Transverse colon (tissue), 4 donors: ENCODE measurements at regions not wholly inside any gene's neighbourhood (a gene's known extent, or its start where the extent isn't known, plus 50 kb on each side); places are given as distances from the start of the nearest gene placed in this dataset.

Source experiments
- DNase-seq: peaks from one replicate; pipeline ENCODE4 v3.0.0-alpha.2; 2019
- H3K27ac ChIP-seq, 4 donors: fragments of 200-600 bp; sonication (generic); 2 replicates each; pipeline ENCODE4 v1.5.1; 2016 to 2018; ENCODE audit warnings: inconsistent platforms in 4 of 4
- H3K27me3 ChIP-seq: fragments of 200-600 bp; sonication (generic); 2 replicates; pipeline ENCODE4 v1.5.1; 2017; ENCODE audit warnings: inconsistent platforms
- H3K36me3 ChIP-seq, 4 donors: fragments of 200-600 bp; sonication (generic); 2 replicates each; pipeline ENCODE4 v1.5.1; 2017 to 2019; ENCODE audit warnings: inconsistent platforms in 4 of 4
- H3K4me1 ChIP-seq, 4 donors: fragments of 200-600 bp; sonication (generic); 2 replicates each; pipeline ENCODE4 v1.5.1; 2017 to 2020; ENCODE audit warnings: inconsistent platforms in 4 of 4
- H3K4me3 ChIP-seq, 4 donors: fragments of 200-600 bp; sonication (generic); 1 replicate in 1 of 4; 2 replicates in 3 of 4; pipeline versions ENCODE4 v1.5.1 to v1.6.1; 2017 to 2019; ENCODE audit warnings: inconsistent platforms in 4 of 4
- H3K9me3 ChIP-seq, 2 donors: fragments of 200-600 bp; sonication (generic); 2 replicates each; pipeline ENCODE4 v1.5.1; 2017 to 2019; ENCODE audit warnings: inconsistent platforms in 2 of 2
- EP300 ChIP-seq: sonication (generic); formaldehyde crosslinking; IDR thresholded peaks from one replicate; pipeline ENCODE4 v1.6.1; 2017; ENCODE audit warnings: antibody characterized with exemption, low read depth
- POLR2A ChIP-seq: fragments of 450-650 bp; IDR thresholded peaks from one replicate; pipeline ENCODE4 v1.6.1; 2016; ENCODE audit warnings: antibody characterized with exemption, mild to moderate bottlenecking, moderate library complexity
- POLR2AphosphoS5 ChIP-seq, 3 donors: sonication (generic); formaldehyde crosslinking; IDR thresholded peaks; one replicate each; pipeline ENCODE4 v1.6.1; 2016; ENCODE audit warnings: antibody characterized with exemption in 3 of 3
- WGBS, 2 donors: methylation state at CpG; one replicate each; pipeline ENCODE4 v1.1.5; 2018; ENCODE audit warnings: low coverage in 1 of 2; 5-methylcytosine and 5-hydroxymethylcytosine counted together
- in situ Hi-C, 4 donors: fragments of 200-750 bp; cut with MboI; loops; one replicate each; pipeline versions ENCODE4 v1.15.0 to v1.15.1; 2017; ENCODE audit warnings: low sequenced_read_pairs in 3 of 4, low pct_ligation_motif_present in 1 of 4, low pct_unique_long_range_greater_than_20kb in 1 of 4
- intact Hi-C: fragments of 100-400 bp; cut with DNase I; formaldehyde crosslinking; loops from one replicate; pipeline ENCODE4 v1.15.1; 2023; ENCODE audit warnings: low total_unique reads
- TF ChIP-seq, protein P1 (sequence below), 5 experiments: fragments of 200-600 bp in 3 of 5; fragments of 450-650 bp in 2 of 5; sonication (generic) in 3 of 5; IDR thresholded peaks; 1 replicate in 2 of 5; 2 replicates in 3 of 5; pipeline ENCODE4 v1.5.1; 2016 to 2017; ENCODE audit warnings: antibody characterized with exemption in 5 of 5, inconsistent platforms in 3 of 5, mild to moderate bottlenecking in 2 of 5, moderate library complexity in 1 of 5

DNA sequence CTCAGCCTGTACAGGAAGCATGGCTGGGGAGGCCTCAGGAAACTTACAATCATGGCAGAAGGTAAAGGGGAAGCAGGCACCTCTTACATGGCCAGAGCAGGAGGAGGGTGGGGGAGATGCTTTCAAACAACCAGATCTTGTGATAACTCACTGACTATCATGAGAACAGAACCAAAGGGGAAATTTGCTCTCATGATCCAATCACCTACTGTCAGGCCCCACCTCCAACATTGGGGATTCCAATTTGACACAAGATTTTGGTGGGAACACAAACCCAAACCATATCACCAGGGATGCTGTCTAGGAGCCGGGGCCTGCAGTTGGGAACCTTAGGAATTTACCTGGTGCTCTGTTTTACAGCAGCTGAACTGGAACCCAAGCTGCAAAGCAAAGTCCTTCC is 191.1 kb upstream of the CITED2 start:
- DNase-seq = no peak
- TF ChIP-seq, protein P1, sequence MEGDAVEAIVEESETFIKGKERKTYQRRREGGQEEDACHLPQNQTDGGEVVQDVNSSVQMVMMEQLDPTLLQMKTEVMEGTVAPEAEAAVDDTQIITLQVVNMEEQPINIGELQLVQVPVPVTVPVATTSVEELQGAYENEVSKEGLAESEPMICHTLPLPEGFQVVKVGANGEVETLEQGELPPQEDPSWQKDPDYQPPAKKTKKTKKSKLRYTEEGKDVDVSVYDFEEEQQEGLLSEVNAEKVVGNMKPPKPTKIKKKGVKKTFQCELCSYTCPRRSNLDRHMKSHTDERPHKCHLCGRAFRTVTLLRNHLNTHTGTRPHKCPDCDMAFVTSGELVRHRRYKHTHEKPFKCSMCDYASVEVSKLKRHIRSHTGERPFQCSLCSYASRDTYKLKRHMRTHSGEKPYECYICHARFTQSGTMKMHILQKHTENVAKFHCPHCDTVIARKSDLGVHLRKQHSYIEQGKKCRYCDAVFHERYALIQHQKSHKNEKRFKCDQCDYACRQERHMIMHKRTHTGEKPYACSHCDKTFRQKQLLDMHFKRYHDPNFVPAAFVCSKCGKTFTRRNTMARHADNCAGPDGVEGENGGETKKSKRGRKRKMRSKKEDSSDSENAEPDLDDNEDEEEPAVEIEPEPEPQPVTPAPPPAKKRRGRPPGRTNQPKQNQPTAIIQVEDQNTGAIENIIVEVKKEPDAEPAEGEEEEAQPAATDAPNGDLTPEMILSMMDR (IDR thresholded peaks at IDR 0.05) = no peak
- no peak for TF ChIP-seq EP300
- TF ChIP-seq POLR2AphosphoS5 (IDR thresholded peaks at IDR 0.05) = no peak
- TF ChIP-seq POLR2A = no peak
- Histone ChIP-seq H3K27ac (no peak overlapping the region), H3K9me3 (no peaks in the 10 kb centered on the region), H3K4me3 (no peak overlapping the region), H3K27me3 (no peaks in the 10 kb centered on the region), H3K4me1 (no peaks in the 10 kb centered on the region), H3K36me3 (no peaks in the 10 kb centered on the region)
- 47% methylated on average over 1 of the region's 1 CpG; no CpG with 5 or more reads in 1 of the 2 donors for WGBS, 2 donors
- in situ Hi-C loops = no loop called here
- intact Hi-C loops = no loop called here

DNA sequence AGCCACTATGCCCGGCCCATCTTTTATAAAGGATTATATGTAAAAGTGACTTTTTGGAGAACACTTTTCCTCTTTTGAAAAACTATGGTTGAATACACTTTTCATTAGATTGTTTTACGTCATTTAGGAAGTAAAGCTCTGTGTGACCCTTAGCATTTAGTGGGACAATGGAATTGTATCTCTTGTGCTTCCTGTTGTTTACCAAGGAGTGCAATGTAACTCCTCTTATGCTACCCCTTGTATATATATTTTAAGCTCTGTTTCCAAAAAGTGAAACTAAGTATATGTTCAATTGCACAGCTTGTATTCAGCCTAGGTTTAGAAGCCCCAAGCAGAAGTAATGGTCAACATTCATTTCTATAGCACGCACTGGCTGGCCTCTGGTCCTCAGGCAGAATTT is 183.1 kb upstream of the CITED2 start:
- DNase-seq = no peak
- Histone ChIP-seq H3K27ac (no peak overlapping the region), H3K9me3 (no peaks in the 10 kb centered on the region), H3K27me3 (no peaks in the 10 kb centered on the region), H3K4me3 (no peak overlapping the region), H3K4me1 (no peaks in the 10 kb centered on the region), H3K36me3 (no peaks in the 10 kb centered on the region)
- 83 to 92% methylated on average over 3 of the region's 3 CpGs for WGBS, 2 donors
- in situ Hi-C loops (no loop called here), intact Hi-C loops (no loop called here)
- no peak for TF ChIP-seq POLR2A
- TF ChIP-seq, protein P1 (IDR thresholded peaks at IDR 0.05) = no peak

DNA sequence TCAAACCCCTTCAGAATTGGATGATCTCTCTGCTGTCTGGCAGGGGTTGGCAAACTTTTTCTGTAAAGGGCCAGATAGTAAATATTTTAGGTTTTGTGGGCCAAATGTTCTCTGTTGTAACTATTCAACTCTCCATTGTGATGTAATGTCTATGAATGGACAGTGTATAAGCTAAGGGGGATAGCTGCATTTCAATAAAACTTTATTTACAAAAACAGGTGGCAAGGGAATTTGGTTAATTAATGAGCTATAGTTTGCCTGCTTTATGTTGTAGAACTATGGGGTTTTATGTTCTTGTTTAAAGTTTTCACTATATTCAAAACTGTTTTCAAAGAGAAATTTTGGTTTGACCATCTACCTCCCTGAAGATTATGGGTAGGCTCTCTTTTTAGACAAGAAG is 182.1 kb upstream of the CITED2 start:
- Histone ChIP-seq H3K9me3 (no peaks in the 10 kb centered on the region), H3K27me3 (no peaks in the 10 kb centered on the region), H3K4me3 (no peak overlapping the region), H3K36me3 (no peaks in the 10 kb centered on the region), H3K4me1 (no peaks in the 10 kb centered on the region), H3K27ac (no peak overlapping the region)
- in situ Hi-C loops = no loop called here
- TF ChIP-seq EP300 (no peak), POLR2AphosphoS5 (IDR thresholded peaks at IDR 0.05) (no peak), POLR2A (no peak)
- TF ChIP-seq, protein P1 (IDR thresholded peaks at IDR 0.05) = no peak
- no peak for DNase-seq
- intact Hi-C loops = no loop called here

DNA sequence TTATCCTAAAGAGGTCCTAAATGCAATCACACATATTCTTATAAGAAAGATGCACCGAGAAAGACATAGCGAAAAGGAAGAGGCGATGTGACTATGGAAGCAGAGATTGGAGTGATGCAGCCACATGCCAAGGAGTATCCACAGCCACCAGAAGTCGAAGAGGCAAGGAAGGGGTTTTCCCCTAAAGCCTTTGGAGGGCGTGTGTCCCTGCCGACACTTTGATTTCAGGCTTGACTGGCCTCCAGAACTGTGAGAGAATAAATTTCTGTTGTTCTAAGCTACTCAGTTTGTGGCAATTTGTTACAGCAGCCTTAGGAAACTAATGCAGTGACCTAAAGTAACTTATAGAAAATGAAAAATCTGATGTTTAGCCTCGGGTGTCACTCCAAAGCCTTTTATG is 179.5 kb upstream of the CITED2 start:
- TF ChIP-seq EP300 (no peak), POLR2A (no peak), POLR2AphosphoS5 (IDR thresholded peaks at IDR 0.05) (no peak)
- TF ChIP-seq, protein P1 (IDR thresholded peaks at IDR 0.05) = no peak
- intact Hi-C loops (no loop called here), in situ Hi-C loops (no loop called here)
- Histone ChIP-seq H3K27ac (no peak overlapping the region), H3K4me3 (no peak overlapping the region), H3K9me3 (no peaks in the 10 kb centered on the region), H3K4me1 (no peaks in the 10 kb centered on the region), H3K27me3 (no peaks in the 10 kb centered on the region), H3K36me3 (no peaks in the 10 kb centered on the region)
- no peak for DNase-seq
- WGBS, 2 donors = 67 to 81% methylated on average over 1 to 7 of the region's 7 CpGs
